T-helper 2 cell treated with Interferon-gamma antibody and Interleukin-4, amounts not matched to agents 5 μg/mL and 100 μg/mL, for 36 hours (primary cell): ENCODE measurements at regions not wholly inside any gene's neighbourhood (a gene's known extent, or its start where the extent isn't known, plus 50 kb on each side); places are given as distances from the start of the nearest gene placed in this dataset.

Experiments
- DNase-seq: peaks from one replicate; pipeline ENCODE4 v3.0.0; 2021; ENCODE audit warnings: low spot score
- H3K27ac Mint-ChIP-seq: one replicate; pipeline ENCODE4 v1.8.0; 2021; ENCODE audit warnings: mild to moderate bottlenecking, mixed read lengths
- H3K27me3 Mint-ChIP-seq: one replicate; pipeline ENCODE4 v1.8.0; 2021; ENCODE audit warnings: low read depth, mixed read lengths
- H3K36me3 Mint-ChIP-seq: one replicate; pipeline ENCODE4 v1.8.0; 2021; ENCODE audit warnings: low read depth, mixed read lengths
- H3K4me1 Mint-ChIP-seq: one replicate; pipeline ENCODE4 v1.8.0; 2021; ENCODE audit warnings: low read depth, mixed read lengths
- H3K4me3 Mint-ChIP-seq: one replicate; pipeline ENCODE4 v1.8.0; 2022; ENCODE audit warnings: mild to moderate bottlenecking, moderate library complexity, mixed read lengths
- H3K9me3 Mint-ChIP-seq: one replicate; pipeline ENCODE4 v1.8.0; 2021; ENCODE audit warnings: mixed read lengths

DNA sequence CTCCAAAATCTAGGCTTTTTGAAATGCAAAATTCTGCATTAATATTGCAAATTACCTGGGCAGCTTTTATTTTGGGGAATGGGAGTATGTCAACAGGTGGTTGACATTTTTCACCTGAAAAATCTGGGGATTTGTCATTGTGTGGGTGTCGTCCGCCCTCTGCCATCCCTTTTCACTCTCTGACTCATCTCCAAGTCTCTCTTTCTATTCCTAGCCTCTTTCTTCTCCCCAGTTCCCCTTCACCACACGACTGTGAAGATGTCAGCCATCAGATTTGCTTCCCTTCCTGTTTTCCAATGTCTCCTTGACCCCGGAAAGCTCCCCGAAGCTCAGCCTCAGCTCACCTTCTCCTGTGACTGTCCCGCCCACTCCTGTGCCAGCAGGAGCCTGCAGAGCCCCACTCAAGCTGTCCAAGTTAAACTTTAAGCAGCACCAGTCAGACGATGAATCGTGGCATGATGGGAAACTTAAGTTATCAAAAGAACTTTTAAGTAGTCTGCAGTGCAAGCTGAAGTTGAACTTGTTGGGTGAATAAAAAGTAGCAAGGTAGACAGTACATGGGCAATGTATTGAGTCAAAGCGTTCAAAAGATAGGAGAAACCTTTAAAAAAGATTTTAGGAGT is 590.2 kb downstream of the VRK1 start:
- no peaks in the 10 kb centered on the region for H3K9me3 Mint-ChIP-seq
- H3K36me3 Mint-ChIP-seq, result no peaks in the 10 kb centered on the region
- peak overlapping the region; percentile 11 for H3K4me3 Mint-ChIP-seq
- no peaks in the 10 kb centered on the region for H3K27me3 Mint-ChIP-seq
- peak; percentile 17 for DNase-seq
- H3K27ac Mint-ChIP-seq, result peak overlapping the region; percentile 8
- peaks cover 23% of the 10 kb centered on the region for H3K4me1 Mint-ChIP-seq

DNA sequence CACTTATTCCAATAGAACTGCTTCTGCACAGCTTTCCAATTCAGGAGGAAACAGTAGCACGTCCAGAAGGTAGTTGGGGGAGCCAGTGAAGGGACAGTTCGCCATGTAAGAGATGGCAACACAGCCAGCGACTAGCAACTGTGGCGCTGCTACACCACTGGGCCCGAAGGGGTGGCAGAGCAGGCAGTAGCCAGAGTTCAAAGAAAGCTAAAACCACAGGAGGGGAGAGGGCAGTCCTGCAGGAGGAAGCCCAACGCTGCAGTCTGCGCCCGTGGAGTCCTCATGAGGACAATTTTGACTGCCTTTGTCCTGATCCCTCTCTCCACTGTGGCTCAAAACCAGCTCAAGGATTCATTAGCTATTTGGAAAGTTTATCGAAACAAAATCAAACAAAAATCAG is 591.2 kb downstream of the VRK1 start:
- no peak for DNase-seq
- Mint-ChIP-seq H3K4me3 (no peak overlapping the region), H3K36me3 (no peaks in the 10 kb centered on the region), H3K27ac (no peak overlapping the region), H3K4me1 (peaks cover 23% of the 10 kb centered on the region), H3K27me3 (no peaks in the 10 kb centered on the region), H3K9me3 (no peaks in the 10 kb centered on the region)

DNA sequence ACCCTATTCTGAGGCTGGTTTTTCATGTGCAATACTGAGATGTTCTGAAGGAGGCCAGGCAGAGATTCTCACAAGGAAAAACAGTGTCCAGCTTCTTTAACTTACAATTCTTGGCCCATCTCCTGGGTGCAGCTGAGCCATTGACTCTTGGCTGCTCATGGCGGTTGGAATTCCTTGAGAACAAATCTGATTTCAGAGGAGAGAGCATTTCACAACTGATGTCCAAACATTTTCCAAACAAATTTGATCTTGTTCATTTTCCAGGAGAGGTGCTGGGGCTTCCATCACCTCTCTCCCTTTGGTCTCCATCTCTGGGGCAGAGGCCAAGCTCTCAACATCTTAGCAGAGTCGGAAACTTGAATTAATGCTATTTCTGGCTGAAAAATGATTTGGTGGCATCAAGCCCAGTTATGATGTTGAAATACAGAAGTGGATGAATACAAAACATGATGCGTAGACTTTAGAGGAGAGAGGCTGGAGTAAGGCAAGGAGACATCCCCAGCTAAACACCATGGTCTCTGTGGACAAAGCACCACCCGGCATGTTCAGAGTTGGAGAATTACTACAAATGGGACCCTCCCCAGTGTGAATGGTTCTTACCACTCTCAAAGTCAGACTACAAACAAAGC is 593.0 kb downstream of the VRK1 start:
- no peaks in the 10 kb centered on the region for H3K27me3 Mint-ChIP-seq
- no peak overlapping the region for H3K27ac Mint-ChIP-seq
- H3K9me3 Mint-ChIP-seq, result no peaks in the 10 kb centered on the region
- no peak for DNase-seq
- H3K36me3 Mint-ChIP-seq, result no peaks in the 10 kb centered on the region
- H3K4me1 Mint-ChIP-seq, result peaks cover 20% of the 10 kb centered on the region
- no peak overlapping the region for H3K4me3 Mint-ChIP-seq

DNA sequence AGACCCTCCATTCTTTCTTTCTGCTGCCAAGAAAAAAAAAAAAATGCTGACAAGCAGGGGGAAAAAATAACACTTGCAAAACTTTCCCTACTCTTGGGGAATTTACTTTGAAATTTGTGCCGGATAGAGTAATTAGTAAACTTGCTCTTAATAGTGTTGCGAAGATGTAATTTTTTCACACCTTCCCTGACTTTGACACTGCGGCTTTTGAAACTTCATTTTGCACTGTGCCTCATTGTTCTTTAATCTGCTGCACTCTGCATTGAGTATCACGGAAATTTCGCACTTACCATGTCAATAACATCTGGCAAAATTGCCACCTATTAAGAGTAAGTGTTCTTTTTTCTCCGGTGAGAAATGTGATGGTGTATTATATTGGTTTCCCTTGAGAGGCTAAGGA is 596.1 kb downstream of the VRK1 start:
- Mint-ChIP-seq H3K36me3 (peaks cover 1% of the 10 kb centered on the region), H3K27ac (no peak overlapping the region), H3K4me3 (no peak overlapping the region), H3K27me3 (no peaks in the 10 kb centered on the region), H3K9me3 (no peaks in the 10 kb centered on the region), H3K4me1 (peaks cover 6% of the 10 kb centered on the region)
- no peak for DNase-seq

DNA sequence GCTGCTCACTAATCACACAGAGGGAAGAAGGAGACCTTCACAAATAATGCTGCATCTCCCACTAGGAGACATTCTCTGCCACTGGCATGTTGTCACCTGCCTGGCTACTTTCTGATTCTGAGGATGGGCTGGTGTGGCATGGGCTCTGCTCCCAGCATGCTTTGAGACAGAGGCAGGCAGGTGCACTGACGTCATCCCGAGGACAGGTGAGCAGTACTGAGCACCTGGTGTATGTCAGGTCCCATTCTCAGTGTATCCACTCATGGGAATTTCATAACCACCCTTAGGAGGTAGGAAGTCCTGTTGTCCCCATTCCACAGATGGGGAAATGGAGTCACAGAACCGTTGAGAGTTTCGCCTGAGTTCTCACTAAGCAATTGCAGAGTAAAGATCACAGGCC is 597.9 kb downstream of the VRK1 start:
- H3K27me3 Mint-ChIP-seq, result no peaks in the 10 kb centered on the region
- H3K36me3 Mint-ChIP-seq, result peaks cover 1% of the 10 kb centered on the region
- no peak for DNase-seq
- no peak overlapping the region for H3K27ac Mint-ChIP-seq
- peaks cover 5% of the 10 kb centered on the region for H3K4me1 Mint-ChIP-seq
- peaks cover 9% of the 10 kb centered on the region for H3K9me3 Mint-ChIP-seq
- H3K4me3 Mint-ChIP-seq, result no peak overlapping the region

DNA sequence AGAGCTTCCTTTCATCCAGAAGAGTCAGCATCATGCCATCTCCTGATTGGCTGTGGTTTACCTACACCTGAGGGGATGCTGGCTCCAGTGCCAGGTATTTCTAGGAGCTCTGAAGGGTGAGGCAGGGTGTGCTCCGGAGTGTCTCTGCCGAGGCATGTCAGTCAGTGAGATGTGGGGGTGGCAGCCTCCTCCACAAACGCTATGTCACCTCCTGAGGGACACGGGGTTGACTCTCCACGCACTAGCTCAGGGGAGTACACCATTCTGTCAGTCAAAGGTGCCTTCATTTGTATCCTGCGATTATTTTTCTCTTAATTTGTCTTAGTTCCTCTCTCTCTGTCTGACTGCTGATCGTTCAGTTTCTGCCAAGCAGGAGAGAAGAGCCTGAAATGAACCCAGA is 604.5 kb downstream of the VRK1 start:
- no peaks in the 10 kb centered on the region for H3K27me3 Mint-ChIP-seq
- H3K9me3 Mint-ChIP-seq, result peaks cover 13% of the 10 kb centered on the region
- H3K4me3 Mint-ChIP-seq, result no peak overlapping the region
- no peak overlapping the region for H3K27ac Mint-ChIP-seq
- H3K36me3 Mint-ChIP-seq, result peaks cover 3% of the 10 kb centered on the region
- H3K4me1 Mint-ChIP-seq, result peaks cover 16% of the 10 kb centered on the region
- no peak for DNase-seq

DNA sequence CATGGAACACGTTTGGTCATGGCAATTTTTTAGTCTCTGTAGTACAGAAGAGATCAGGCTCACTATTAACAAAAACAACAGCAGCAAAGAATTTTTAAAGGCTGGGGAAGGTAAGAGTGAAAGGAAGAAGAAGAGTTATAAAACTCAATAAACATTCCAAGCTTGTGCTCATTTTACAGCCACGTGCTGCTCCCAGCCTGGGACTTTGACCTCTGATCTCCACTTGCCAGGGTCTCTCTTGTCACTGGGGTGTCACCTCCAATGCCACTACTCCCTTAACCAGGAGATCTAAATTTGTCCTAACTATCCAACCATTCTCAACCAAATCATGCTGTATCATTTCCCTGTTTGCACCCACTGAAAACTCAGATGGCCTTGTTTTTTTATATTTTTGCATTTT is 605.1 kb downstream of the VRK1 start:
- DNase-seq, result no peak
- no peak overlapping the region for H3K4me3 Mint-ChIP-seq
- H3K9me3 Mint-ChIP-seq, result peaks cover 13% of the 10 kb centered on the region
- peaks cover 3% of the 10 kb centered on the region for H3K36me3 Mint-ChIP-seq
- no peaks in the 10 kb centered on the region for H3K27me3 Mint-ChIP-seq
- peaks cover 19% of the 10 kb centered on the region for H3K4me1 Mint-ChIP-seq
- H3K27ac Mint-ChIP-seq, result no peak overlapping the region

DNA sequence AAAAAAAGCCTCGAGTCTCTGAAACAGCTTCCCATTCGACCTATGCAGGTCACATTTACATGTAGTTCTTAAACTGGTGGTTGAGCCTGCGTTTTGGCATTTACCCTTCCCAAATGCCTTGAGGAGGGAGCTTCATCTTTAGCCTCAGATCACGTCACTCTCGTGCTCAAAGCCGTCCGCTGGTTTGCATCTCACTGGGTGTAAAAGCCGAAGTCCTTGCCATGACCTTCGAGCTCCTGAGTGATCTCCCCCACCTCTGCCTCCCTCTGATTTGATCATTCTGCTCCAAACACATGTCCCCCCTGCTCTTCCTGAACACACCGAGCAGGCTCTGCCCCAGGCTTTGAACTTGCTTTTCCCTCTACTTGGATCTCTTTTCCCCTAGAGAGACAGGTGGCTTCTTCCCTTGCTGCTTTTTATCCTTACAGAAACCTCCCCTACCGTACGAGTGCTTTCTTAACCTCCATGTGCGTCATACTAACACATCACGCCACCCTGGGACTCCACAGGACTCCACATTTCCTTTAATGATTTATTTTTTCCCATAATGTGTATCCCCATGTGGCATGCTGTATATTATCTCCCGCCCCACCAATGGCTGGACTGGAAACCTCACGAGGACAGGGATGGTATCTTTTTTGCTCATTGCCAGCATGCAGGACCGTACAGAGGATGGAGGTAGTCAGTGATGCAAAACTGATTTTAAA is 610.7 kb downstream of the VRK1 start:
- Mint-ChIP-seq H3K27me3 (no peaks in the 10 kb centered on the region), H3K27ac (no peak overlapping the region), H3K9me3 (no peaks in the 10 kb centered on the region), H3K4me3 (peak overlapping the region; percentile 74), H3K36me3 (peaks cover under 1% of the 10 kb centered on the region), H3K4me1 (peaks cover 38% of the 10 kb centered on the region)
- no peak for DNase-seq

DNA sequence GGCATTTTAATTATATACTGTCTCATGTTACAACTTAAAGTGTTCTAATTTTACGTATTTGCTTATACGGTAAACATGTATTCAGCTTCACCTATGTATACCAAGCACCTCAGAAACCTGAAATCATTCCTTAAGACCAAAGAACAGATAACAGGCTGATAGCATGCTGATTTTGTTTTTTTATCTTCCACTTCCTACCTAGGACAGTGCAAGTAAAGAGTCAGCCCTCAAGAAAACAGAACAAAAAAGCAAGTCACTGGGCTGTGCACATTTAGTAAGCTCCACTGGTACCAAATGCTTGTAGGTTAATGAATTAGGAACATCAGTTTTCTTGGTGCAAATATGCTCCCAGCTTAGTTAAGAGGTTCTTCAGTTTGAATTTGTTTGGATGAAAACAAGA is 611.3 kb downstream of the VRK1 start:
- H3K36me3 Mint-ChIP-seq, result no peaks in the 10 kb centered on the region
- H3K27ac Mint-ChIP-seq, result no peak overlapping the region
- peaks cover 38% of the 10 kb centered on the region for H3K4me1 Mint-ChIP-seq

DNA sequence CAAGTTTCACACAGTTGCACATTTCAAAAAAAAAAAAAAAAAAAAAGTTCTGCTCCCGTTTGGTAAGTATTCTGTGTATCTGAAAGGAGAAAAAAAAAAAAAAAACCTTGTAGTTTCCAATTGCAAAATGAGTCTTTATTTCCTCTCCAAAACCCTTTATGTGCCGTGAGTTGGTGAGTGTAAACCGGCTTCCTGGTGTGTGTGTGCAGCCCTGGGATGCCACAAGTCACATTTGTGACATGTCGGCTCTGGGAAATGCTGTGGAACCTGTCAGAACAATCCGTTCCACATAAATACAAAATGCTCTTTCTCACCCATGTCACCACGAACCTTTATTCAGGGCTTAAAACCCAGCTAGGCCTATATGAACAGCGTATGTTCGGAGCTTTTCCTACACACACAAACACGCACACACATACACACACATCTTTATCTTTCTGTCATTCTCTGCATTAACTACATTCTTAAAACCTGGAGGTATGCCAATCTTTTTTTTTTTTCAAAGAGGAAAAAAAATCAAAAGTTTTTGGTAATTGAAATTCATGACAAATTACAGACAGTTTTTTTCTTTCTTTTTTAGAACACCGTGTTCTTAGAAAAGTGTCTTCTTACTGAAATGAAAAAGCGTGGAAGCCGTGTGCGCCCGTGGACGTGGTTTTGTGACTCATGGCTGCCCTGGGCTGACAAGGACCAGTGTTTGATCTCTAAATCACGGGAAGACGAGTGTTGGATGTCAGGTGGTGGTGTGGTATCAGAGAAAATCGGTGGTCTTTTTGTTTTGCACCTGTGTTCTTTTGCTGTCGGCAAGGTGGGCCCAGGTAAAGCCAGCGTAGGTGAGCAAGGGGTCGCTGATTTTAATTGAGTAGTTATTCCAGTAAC is 612.0 kb downstream of the VRK1 start:
- H3K27ac Mint-ChIP-seq, result no peak overlapping the region
- DNase-seq, result peak; percentile 74
- no peaks in the 10 kb centered on the region for H3K27me3 Mint-ChIP-seq
- no peaks in the 10 kb centered on the region for H3K9me3 Mint-ChIP-seq
- no peaks in the 10 kb centered on the region for H3K36me3 Mint-ChIP-seq
- peak overlapping the region; percentile 74 for H3K4me3 Mint-ChIP-seq
- peaks cover 41% of the 10 kb centered on the region for H3K4me1 Mint-ChIP-seq

More for the DNA sequence above, 611.3 kb downstream of the VRK1 start:
- H3K9me3 Mint-ChIP-seq, result no peaks in the 10 kb centered on the region
- H3K27me3 Mint-ChIP-seq, result no peaks in the 10 kb centered on the region
- H3K4me3 Mint-ChIP-seq, result peak overlapping the region; percentile 74
- DNase-seq, result no peak

DNA sequence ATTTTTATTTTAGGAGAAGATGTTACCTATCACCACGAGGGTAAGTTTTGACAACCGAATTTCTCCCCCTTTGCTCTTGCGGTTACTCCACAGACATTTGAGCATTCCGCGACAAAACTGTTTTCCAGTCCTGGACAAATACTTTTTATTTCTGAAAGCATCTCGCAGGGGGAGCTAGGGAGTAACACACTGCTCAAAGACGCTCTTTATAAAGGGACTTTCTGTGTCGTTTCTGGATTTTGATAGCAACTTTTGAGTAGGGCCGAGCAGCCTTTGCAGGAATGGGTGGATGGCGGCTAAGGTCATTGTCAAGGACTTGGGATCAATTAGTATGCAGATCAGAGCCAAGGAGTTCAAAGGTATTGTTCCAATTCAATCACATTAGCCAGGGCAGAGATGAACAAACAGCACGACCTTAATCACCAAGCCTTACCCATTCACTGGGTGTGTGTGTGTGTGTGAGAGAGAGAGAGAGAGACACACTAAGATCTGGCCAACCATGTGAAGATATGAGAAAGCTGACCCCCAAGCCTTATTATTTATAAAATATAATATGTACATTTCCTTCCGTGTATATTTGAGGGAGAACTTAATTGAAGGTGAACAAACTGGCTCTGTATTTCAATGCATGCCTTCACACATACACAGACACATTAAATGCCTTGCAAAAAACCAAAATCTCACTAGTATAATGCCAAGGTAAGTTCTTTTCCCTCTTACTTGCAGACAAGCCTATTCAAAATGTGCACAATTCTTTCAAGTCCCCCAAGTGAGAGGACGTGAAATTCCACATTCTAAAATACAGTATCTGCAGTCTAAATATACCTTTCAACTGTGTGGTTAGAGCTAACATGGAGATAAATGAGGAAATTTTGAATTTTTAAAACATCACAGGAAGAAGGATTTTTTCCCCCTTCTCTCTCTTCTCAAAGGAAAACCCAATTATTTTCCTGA is 613.8 kb downstream of the VRK1 start:
- Mint-ChIP-seq H3K27me3 (no peaks in the 10 kb centered on the region), H3K36me3 (no peaks in the 10 kb centered on the region), H3K9me3 (no peaks in the 10 kb centered on the region), H3K4me1 (peaks cover 49% of the 10 kb centered on the region), H3K27ac (no peak overlapping the region), H3K4me3 (no peak overlapping the region)
- DNase-seq, result no peak

DNA sequence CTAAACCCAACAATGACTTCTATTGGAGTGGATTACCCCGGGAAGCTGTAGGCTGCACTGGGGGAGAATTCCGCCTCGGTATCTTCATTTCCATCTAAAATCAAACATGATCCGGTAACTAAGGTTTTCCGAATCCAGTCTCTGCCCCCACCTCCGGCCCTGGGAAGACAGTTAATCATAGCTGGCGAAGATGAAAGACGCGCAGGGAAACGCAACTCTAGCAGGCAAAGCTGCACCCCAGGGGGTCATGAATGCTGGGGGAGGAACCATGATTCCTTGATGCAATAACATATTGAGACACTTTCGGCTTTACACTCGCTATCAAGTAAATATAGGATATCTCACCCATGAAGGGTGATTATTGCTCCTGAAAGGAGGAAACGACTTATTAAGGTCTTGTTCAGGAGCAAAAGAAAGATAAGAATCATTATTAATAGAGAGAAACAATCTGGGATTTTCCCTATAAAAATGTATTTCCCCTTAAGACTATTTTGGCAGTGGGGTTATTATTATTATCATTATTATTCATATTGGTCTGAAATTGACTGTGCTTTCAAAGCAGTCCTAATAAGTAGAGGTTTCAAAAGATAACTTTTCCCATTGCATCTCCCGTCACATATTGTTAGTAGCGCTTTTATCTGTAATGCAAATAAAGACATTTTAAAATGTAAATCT is 614.9 kb downstream of the VRK1 start:
- Mint-ChIP-seq H3K4me1 (peaks cover 57% of the 10 kb centered on the region), H3K27ac (no peak overlapping the region), H3K36me3 (no peaks in the 10 kb centered on the region), H3K9me3 (no peaks in the 10 kb centered on the region), H3K27me3 (no peaks in the 10 kb centered on the region), H3K4me3 (no peak overlapping the region)
- no peak for DNase-seq
